22Rv1 (cell line): ENCODE measurements at regions not wholly inside any gene's neighbourhood (a gene's known extent, or its start where the extent isn't known, plus 50 kb on each side); places are given as distances from the start of the nearest gene placed in this dataset.

Experiments
- H3K27ac ChIP-seq: fragments of 450-650 bp; 2 replicates; pipeline ENCODE4 v1.5.1; 2017
- ZFX ChIP-seq: fragments of 450-650 bp; IDR thresholded peaks from 2 replicates; pipeline ENCODE4 v1.6.1; 2017; ENCODE audit warnings: antibody characterized with exemption, borderline replicate concordance
- TF ChIP-seq, protein P1 (sequence below): fragments of 450-650 bp; IDR thresholded peaks from 2 replicates; pipeline ENCODE4 v1.5.1; 2017; ENCODE audit warnings: mild to moderate bottlenecking

DNA sequence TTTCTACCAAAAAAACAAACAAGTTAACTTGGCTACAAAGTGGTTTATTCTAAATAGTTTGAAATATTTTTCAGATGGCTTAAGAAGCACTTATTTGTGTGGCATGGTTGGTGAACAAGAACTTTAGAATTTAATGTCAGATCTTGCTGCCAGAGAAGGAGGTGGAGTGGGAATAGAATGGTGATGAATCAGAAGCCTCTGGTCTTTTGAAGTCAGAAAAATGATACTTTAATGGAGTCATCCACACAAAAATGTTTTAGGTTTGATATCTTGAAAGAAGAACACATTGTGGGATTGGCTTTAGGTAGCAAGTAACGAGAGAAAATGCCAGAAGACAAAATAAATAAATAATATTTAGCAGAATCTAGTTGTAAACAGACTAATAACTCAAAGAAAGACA, 243.1 kb upstream of the FANCL start:
- H3K27ac ChIP-seq: no peak overlapping the region
- TF ChIP-seq ZFX: no peak
- TF ChIP-seq, protein P1, sequence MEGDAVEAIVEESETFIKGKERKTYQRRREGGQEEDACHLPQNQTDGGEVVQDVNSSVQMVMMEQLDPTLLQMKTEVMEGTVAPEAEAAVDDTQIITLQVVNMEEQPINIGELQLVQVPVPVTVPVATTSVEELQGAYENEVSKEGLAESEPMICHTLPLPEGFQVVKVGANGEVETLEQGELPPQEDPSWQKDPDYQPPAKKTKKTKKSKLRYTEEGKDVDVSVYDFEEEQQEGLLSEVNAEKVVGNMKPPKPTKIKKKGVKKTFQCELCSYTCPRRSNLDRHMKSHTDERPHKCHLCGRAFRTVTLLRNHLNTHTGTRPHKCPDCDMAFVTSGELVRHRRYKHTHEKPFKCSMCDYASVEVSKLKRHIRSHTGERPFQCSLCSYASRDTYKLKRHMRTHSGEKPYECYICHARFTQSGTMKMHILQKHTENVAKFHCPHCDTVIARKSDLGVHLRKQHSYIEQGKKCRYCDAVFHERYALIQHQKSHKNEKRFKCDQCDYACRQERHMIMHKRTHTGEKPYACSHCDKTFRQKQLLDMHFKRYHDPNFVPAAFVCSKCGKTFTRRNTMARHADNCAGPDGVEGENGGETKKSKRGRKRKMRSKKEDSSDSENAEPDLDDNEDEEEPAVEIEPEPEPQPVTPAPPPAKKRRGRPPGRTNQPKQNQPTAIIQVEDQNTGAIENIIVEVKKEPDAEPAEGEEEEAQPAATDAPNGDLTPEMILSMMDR: no peak

DNA sequence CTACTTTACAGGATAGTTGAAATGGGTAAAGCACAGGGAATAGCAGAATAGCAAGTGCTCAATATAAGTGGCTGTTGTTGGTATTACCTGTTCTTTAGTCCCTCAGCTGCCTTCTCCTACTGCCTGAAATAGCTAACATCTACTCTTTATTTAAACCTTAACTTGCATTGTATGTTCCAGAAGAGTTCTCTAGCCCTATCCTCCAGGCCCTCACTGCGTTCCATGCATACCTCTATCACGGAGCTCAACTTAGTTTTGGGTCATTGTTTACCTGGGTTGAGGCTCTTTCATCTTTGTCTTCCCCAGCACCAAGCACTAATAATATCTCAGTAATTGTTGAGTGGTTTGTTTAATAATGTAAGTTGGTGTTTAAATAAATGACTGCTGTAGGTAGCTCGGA, 242.2 kb upstream of the FANCL start:
- H3K27ac ChIP-seq: no peak overlapping the region
- no peak for TF ChIP-seq ZFX
- TF ChIP-seq, protein P1: no peak

DNA sequence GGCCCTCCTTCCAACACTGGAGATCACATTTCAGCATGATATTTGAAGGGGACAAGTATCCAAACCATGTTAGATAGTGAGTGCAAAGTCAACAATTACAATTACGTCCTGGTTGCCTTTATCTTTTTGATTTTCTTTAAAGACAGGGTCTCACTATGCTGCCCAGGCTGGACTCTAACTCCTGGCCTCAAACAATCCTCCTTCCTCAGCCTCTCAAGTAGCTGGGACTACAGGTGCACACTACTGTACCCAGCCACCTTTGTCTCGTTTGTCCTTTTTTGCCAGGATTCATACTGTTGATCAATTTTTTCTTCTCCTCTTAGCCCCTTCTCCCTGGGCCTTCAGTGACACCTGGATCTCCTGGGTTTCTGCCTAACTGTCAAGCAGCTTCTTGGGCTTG, 240.5 kb upstream of the FANCL start:
- no peak for TF ChIP-seq ZFX
- TF ChIP-seq, protein P1: no peak
- H3K27ac ChIP-seq: no peak overlapping the region

DNA sequence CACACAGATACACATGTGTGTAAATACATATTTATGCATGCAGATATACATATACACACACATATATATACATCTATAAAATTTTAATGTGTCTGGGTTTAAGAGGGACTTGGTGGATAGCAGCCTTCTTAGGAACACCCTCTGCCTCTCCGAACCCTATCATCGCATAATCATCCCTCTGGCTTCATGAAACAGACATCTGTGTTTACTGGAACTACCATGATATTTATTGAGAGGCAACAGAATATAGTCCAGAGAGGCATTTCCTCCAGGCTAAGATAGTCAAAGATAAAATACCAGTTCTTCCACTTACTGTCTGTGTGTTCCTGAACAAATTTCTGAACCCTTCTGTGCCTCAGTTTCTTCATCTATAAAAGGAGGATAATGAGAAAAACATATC, 239.0 kb upstream of the FANCL start:
- no peak overlapping the region for H3K27ac ChIP-seq
- no peak for TF ChIP-seq ZFX
- TF ChIP-seq, protein P1: no peak

DNA sequence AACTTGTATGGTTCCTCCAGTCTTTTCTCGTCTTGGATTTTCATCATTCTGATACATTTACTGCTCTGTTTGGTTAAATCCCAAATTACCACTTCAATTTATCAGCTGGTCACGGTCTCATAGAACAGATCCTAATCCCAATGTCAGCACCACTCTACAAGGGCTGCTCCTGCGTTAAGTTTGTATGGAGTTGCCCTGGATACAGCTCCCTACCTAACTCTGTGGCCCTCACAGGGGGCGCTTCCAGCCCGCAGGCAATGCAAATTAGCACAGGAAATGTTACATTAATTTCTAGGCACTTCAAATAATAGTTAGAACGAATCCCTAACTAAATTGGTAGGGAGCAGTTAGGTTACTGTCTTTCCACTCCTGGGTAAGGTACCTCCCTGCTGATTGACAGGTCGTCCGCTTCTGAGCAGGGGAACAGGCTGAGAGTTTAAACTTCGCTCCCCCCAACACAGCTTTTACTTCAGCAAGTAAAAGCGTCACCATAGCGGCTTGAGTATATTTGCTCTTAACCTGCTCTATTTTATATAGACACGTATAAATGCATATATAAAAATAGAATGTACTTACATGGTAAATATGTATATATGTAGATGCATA, 238.5 kb upstream of the FANCL start:
- H3K27ac ChIP-seq: no peak overlapping the region
- no peak for TF ChIP-seq ZFX
- TF ChIP-seq, protein P1: no peak

DNA sequence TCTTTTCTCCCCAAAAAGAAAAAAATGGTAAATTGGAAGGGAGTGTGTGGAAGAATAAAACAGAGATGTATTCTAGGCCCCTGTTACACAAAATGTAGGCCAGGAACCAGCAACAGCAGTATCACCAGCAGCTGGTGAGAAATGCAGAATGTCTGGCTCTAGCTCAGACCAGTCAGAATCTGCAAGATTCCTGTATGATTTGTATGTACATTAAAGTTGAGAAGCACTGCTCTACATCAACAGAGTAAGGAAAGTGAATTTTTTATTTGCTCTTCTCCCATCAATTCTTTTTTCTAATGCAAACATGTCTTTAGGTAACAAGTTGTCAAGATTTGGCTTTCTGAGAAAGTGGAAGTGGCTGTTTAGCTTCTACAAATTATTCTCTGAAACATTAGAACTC, 235.4 kb upstream of the FANCL start:
- H3K27ac ChIP-seq: no peak overlapping the region
- TF ChIP-seq, protein P1: no peak
- no peak for TF ChIP-seq ZFX

DNA sequence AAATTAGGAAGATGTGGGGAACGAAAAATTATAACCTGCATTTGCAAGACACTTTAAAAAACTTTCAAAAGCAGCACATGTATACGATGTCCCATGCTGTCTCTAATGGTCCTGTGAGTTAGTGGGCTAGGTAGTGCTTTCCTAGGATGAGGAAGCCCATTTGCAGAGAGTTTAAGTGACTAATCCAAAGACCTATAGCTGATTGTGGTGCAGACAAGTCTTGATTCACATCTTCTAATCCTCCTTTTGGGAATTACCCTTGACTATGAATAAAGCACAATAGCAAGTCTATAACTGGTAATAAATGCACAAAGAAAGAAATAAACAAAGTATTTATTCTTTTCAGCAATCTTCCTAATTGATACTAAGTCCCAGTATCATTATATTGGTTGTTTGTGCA, 234.6 kb upstream of the FANCL start:
- TF ChIP-seq ZFX: no peak
- TF ChIP-seq, protein P1: no peak
- H3K27ac ChIP-seq: no peak overlapping the region
